Stimulated activated CD4-positive, alpha-beta T cell treated with anti-CD3 and anti-CD28 coated beads, Interleukin-12 subunit alpha, Interleukin-12 subunit beta, amount 100 ng/mL, for 24 hours (primary cell): ENCODE measurements at regions not wholly inside any gene's neighbourhood (a gene's known extent, or its start where the extent isn't known, plus 50 kb on each side); places are given as distances from the start of the nearest gene placed in this dataset.

ENCODE experiments used
- DNase-seq, 2 experiments: peaks; one replicate each; pipeline ENCODE4 v3.0.0-alpha.2; 2020; ENCODE audit warnings: low read depth in 2 of 2

- DNase-seq, result no peak
Measured at GRCh38 chr4:1463088-1463926, 57.1 kb upstream of the NKX1-1 start.

- DNase-seq, result no peak
Measured at GRCh38 chr4:1462768-1463075, 56.5 kb upstream of the NKX1-1 start.

- DNase-seq, result no peak
Measured at GRCh38 chr4:1462009-1462767, 55.9 kb upstream of the NKX1-1 start.

- no peak for DNase-seq
Measured at GRCh38 chr4:1460967-1461868, 55.0 kb upstream of the NKX1-1 start.

- no peak for DNase-seq
Measured at GRCh38 chr4:1459722-1460511, 53.7 kb upstream of the NKX1-1 start.

GRCh38 chr4:1459081-1459721, 53.0 kb upstream of the NKX1-1 start:
- no peak for DNase-seq

- DNase-seq, result no peak
Measured at GRCh38 chr4:1458581-1458980, 52.3 kb upstream of the NKX1-1 start.
